ENCODE measurements at regions not wholly inside any gene's neighbourhood (a gene's known extent, or its start where the extent isn't known, plus 50 kb on each side); places are given as distances from the start of the nearest gene placed in this dataset.

DNA sequence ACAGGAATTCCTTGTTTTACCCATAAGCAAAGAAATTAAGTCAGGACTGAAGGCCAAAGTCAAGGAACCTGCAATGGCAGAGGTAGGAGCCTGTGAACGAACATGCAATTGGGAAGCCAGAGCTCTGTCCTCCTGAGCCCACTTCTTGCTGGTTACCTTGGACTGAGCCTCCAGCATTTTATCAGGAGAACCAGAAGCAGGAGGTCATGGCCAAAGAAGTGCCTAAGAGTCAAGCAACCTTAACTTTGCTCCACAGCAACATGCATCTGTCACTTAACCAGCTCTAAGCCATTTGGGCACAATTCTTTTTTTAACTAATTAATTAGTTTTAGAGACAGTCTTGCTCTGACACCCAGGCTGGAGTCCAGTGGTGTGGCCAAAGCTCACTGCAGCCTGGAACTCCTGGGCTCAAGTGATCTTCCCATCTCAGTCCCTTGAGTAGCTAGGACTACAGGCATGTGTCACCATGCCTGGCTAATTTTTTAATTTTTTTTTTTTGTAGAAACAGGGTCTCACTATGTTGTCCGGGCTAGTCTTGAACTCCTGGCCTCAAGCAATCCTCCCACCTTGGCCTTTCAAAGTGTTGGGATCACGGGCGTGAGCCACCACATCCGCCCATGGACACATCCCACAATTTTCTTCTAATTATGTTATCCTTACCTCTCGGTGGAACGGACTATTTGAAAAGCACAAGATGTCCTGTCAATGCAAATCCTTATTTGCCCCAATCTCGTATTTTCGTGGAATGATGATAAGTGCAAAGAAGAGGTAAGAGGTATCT, 334.2 kb downstream of the CD83 start:
- DNase-seq (ENCODE audit: low read depth) = no peak
- in situ Hi-C loops (cut with HindIII; ENCODE audit: low pct_unique_long_range_greater_than_20kb, low sequenced_read_pairs) = no loop called here

DNA sequence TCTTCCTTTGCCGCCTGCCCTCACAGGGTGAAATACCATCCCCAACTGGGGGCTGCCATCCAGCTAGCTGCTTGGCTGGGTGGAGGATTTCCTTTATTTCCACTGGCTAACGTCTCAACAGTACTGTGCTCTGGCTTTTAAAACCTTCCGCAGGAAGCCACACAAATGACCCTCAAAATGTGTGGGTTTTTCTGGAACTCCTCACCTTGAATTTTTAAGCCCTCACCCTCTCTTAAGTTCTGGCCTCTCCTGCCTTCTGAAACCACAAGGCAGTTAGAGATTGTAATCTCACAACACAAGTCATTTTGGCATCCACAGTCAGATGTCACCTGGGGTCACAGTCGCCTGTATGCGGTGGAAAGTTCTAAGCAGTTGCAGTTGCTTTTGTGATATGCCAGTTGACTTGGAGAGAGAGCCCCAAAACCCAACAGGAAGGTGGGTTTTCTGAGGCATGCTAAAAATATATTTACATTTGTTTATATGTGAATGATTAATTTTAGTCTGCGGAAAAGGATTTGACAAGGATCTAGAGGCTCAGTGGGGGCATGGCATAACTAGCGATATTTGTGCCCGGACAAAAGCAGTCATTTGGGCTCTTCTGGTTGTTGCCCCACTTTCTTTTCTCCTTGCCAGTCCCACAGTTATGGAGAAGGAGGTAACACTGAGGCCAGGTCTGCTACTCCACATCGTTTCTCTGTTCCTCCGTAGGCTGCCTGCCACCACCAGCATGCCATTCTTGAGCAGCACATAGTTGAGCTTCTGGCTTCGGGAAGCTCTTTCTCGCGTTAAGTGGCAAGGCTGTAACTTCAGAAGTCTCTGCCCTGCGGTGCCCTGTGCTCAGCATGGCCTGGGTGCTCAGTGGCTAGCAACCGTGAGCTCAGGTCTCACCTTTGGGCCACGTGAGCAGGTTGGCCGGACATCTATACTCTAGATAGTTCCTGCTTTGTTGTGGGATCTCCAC, 335.3 kb downstream of the CD83 start:
- in situ Hi-C loops (cut with HindIII; ENCODE audit: low pct_unique_long_range_greater_than_20kb, low sequenced_read_pairs) = no loop called here
- DNase-seq (ENCODE audit: low read depth) = no peak

DNA sequence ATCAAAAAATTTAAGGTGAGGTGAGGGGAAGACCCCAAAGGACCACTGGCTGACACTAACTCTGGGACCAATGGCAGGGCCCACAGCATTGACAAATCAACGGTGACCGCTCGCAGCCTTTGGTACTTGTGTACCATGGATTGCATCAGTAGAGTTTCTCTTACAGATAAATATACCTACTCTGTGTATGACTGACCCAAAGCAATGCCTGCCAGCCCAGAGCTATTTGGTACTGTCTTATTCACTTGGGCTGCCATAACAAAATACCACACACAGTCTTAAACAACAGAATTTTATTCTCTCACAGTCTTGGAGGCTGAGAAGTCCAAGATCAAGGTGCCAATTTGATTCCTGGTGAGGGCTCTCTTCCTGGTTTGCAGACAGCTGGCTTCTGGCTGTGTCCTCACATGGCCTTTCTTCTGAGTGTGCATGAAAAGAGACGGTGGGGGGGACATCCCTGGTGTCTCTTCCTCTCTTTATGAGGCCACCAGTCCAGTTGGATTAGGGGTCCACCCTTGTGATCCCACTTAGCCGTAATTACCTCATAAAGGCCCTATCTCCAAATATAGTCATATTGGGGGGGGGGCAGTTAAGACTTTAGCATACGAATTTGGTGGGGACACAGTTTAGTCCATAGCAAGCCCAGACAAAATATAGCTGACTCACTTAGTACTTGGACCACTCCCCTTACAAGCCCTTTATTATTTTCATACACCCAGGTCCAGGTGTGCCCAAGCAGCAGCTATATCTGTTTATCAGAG, 336.3 kb downstream of the CD83 start:
- in situ Hi-C loops (cut with HindIII; ENCODE audit: low pct_unique_long_range_greater_than_20kb, low sequenced_read_pairs) = no loop called here
- DNase-seq (ENCODE audit: low read depth) = no peak

DNA sequence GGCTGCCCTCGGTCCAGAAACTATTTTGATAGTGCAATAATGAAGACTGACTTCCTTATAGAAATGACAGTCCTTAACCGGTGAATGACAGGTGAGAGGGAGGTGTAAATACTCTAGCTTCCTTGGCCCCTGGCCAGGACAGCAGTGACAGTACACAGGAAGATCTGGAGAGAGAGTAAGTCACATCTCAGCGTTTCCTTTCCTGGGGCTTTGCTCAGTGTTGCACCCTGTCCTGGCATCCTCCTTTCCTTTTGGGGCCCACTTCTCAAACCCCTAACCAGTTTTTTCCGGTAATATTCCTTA, 336.9 kb downstream of the CD83 start:
- no peak for DNase-seq (ENCODE audit: low read depth)
- in situ Hi-C loops (cut with HindIII; ENCODE audit: low pct_unique_long_range_greater_than_20kb, low sequenced_read_pairs) = no loop called here

DNA sequence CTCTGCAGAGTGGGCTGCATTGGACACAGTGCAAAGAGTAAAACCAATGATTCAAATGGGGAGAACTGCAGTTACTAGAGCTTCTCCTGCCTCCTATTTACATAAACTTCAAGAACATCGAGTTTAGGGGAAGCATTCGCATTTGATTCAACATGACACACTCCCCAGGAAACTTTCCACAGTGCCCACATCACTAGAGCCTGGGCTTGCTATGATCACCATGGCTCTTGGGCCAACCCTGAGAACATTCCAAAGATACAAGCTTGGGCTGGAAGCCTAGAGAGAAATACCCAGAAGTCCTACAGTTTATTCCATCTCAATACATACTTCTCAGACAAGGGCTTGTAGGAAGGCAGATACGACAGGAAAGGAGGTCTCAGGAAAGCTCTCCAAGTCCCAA, 337.9 kb downstream of the CD83 start:
- in situ Hi-C loops (cut with HindIII; ENCODE audit: low pct_unique_long_range_greater_than_20kb, low sequenced_read_pairs) = no loop called here
- DNase-seq (ENCODE audit: low read depth) = no peak

DNA sequence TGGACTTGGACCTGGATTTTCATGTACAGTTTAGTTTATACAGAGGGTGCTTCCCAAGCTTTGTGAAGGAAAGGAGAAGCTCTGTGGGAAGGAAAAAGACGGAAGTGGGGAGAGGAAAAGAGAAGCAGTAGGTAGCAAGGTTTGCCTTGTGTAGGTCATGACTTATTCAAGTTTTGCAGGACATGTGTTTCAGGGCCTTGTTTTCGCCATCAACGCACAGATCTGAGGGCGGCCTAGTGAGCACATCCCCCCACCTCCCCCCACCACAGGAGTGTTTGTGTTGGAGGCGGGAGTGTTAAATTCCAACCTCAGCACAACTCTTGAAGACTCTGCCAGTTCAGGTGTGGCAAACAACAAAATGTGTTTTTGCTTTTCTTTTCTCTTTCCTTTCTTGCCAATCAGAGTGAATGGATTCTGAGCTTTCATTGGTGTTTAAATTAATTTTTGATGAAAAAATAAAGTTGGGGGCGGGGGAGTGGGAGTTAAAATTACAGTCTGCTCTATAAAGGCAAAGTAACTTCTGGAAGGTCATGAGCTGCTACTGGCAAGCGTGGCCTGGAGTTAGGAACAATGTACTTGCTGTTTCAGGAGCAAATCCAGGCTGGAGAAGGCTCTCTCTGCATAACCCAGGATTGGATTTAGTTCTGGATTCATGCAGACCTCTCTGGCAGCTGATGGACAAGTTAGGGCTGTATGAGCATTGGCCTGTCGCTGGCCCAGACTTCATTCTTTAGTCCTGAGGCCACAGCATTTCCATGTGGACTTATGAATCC, 338.5 kb downstream of the CD83 start:
- DNase-seq (ENCODE audit: low read depth) = no peak
- in situ Hi-C loops (cut with HindIII; ENCODE audit: low pct_unique_long_range_greater_than_20kb, low sequenced_read_pairs) = no loop called here

DNA sequence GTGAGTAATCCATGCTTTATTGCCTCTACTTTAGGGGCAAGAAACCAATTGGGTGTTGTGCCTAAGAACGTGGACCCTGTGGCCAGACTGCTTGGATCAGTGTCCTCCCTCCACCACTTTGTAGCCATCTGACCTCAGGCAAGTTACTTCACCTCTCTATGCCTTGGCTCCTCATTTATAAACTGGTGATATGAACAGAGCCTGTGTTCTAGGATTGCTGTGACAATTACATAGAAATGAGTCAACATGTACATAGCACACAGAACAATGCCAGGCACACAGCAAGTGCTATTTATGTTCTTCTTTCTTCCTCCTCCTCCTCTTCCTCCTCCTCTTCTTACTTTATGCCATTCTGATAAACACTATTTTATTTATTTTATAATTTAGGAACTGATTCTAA, 339.4 kb downstream of the CD83 start:
- in situ Hi-C loops (cut with HindIII; ENCODE audit: low pct_unique_long_range_greater_than_20kb, low sequenced_read_pairs) = no loop called here

DNA sequence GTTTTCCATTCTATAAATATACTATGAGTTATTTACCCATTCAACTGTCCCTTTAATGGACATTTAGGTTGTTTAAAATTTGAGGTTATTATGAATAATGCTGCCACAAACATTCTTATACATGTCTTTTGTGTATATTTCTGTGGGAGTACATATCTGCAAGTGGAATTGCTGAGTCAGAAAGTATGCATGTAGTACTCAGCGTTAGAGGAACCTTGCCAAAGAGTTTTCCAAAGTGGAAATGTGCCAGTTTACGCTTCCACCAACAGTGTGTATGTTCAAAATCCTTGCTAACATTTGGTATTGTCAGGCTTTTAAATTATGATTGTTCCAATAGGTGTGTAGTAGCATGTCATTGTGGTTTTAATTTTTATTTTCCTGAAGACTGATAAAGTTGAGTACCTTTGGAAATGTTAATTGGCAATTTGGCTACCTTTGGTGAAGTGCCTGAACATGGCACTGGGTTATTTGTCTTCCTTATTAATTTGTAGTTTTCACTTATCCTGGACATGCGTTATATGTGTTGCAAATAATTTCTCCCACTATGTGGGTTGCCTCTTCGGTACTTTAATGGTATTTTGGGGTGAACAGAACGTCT, 341.2 kb downstream of the CD83 start:
- DNase-seq (ENCODE audit: low read depth) = no peak
- in situ Hi-C loops (cut with HindIII; ENCODE audit: low pct_unique_long_range_greater_than_20kb, low sequenced_read_pairs) = no loop called here

More for the DNA sequence above, 339.4 kb downstream of the CD83 start:
- DNase-seq (ENCODE audit: low read depth) = no peak

DNA sequence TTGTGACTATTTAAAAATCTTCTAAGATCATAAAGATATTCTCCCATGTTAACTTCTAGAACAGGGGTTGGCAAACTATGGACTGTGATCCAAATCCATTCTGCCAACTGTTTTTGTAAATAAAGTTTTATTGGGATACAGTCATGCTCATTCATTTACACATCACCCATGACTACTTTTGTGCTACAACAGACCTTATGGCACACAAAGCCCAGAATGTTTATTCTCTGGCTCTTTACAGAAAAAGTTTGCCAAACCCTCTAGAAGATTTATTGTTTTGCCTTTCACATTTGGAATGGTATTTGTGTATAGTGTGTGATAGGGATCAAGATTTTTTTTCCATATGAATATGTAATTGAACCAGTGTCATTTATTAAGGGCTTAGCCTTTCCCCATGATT, 341.7 kb downstream of the CD83 start:
- DNase-seq (ENCODE audit: low read depth) = no peak

DNA sequence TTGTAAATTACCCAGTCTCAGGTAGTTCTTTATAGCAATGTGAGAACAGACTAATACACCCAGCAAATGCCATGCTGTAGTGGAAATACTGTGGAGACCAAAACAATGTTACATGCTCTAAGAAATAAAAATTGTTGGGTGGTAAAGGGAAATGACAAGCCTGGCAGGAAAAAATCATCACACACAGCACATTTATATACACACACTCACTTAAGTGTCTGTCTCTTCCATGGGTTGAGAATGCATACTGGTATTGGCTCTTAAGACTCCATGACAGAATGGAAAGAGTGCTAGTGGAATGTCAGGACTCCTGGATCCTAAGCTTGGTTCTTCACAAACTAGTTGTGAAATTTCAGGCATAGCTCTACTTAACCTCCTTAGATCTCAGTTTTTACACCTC, 343.0 kb downstream of the CD83 start:
- in situ Hi-C loops (cut with HindIII; ENCODE audit: low pct_unique_long_range_greater_than_20kb, low sequenced_read_pairs) = no loop called here
- no peak for DNase-seq (ENCODE audit: low read depth)

More for the DNA sequence above, 341.7 kb downstream of the CD83 start:
- in situ Hi-C loops (cut with HindIII; ENCODE audit: low pct_unique_long_range_greater_than_20kb, low sequenced_read_pairs) = no loop called here

DNA sequence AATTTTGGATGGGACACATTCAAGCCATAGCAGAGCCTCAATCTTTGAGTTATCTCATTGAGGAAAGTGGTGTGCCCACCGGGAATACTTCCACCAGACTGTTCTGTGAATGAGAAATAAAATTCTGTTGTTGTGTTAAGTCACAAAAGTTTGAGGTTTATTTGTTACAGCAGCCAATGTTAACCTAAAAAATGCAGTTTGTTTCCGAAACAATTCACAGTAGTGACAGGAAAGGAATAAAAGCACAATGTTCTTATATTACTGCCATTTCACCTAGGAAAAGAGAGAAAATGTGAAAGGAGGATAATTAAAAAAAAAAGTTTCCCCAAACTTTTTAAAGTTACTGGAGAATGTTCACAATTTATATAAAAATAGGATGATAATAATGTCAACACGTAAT, 344.6 kb downstream of the CD83 start:
- DNase-seq (ENCODE audit: low read depth) = no peak
- in situ Hi-C loops (cut with HindIII; ENCODE audit: low pct_unique_long_range_greater_than_20kb, low sequenced_read_pairs) = no loop called here

DNA sequence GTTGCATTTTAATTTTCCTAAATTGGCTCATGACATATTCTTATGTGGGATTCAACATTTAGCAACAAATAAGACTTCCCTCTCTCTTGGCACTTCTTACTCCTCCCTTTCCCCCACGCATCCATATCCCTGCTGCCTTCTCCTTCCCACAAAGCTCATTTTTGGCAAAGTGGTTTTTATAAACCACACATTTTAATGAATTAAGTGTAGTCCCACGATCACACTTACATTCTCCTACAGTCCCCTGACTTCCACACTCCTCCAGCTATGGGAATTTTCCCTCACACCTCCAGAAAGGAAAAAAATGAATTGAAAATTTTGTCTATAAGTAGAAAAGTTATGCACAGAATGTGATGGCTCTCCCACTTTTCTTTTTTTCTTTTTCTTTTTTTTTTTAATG, 345.0 kb downstream of the CD83 start:
- no peak for DNase-seq (ENCODE audit: low read depth)
- in situ Hi-C loops (cut with HindIII; ENCODE audit: low pct_unique_long_range_greater_than_20kb, low sequenced_read_pairs) = no loop called here

DNA sequence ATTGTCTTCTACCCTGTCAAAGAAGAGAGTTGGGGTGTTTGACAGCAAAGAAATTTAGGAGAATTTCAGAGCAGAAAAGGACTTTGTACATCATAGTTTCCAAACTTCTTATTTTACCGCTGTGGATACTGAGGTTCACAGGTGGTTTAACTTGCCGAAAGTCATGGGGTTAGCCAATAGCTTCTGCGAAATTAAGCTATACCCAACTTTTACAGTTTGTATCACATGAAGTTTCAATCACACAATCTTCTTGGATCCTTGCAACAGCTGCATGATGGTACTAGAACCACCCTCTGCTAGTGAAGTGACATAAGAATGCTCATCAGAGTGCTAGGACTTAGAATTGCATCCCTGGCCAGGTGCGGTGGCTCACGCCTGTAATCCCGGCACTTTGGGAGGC, 345.5 kb downstream of the CD83 start:
- no peak for DNase-seq (ENCODE audit: low read depth)
- in situ Hi-C loops (cut with HindIII; ENCODE audit: low pct_unique_long_range_greater_than_20kb, low sequenced_read_pairs) = no loop called here

DNA sequence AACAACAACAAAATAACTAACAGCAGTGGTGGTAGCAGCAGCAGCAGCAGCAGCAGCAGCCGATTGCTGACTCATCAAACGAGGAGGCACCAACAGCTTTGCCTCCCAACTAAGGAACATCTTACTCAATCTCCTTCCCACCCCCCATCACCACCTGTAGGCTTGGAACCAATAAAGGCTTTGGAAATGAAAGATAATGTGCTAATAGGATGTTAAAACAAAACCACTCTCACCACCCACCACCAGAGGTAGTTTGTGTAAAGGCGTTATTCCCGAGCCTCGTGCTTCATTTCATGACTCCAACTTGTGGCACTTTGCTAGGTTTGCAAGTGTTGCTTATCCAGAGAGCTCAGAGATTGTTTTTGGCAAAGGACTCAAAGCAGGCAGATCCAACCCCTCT, 346.5 kb downstream of the CD83 start:
- in situ Hi-C loops (cut with HindIII; ENCODE audit: low pct_unique_long_range_greater_than_20kb, low sequenced_read_pairs) = no loop called here
- DNase-seq (ENCODE audit: low read depth) = no peak

DNA sequence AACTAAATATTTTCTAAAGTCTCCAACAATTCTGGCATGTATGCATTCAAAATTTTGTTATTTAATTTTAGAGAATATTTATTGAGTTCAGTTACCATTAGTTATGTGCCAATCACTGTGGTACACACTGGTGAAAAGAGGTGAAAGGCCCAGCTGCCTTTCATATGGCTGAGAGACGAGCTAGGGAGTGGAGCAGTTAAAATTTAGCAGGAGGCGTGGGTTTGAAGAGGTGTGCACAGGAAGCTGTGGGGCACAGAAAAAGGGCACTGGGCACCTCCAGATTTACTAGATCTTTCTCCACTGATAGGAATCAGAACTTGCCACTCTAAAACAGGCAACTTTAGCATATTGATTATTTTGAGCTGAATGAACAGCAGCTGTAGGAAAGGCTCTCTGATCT, 347.1 kb downstream of the CD83 start:
- in situ Hi-C loops (cut with HindIII; ENCODE audit: low pct_unique_long_range_greater_than_20kb, low sequenced_read_pairs) = no loop called here
- DNase-seq (ENCODE audit: low read depth) = no peak

DNA sequence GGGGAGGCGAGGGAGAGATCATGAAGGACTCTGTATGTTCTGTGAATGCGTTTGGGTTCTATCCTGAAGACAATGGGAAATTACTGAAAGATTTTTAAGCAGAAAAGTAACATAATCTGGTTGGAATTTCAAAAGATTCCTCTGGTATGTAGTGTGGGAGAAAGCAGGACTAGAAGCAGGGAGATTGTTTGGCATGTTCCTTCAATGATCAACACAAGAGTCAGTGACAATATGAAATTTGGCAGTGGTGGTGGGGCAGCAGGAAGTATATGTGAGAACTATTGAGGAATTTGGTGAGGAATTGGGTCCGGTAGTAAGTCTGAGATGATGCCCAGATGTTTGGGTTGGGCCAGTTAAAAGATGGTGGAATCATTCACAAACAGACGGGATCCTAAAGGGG, 348.7 kb downstream of the CD83 start:
- in situ Hi-C loops (cut with HindIII; ENCODE audit: low pct_unique_long_range_greater_than_20kb, low sequenced_read_pairs) = no loop called here
- no peak for DNase-seq (ENCODE audit: low read depth)

DNA sequence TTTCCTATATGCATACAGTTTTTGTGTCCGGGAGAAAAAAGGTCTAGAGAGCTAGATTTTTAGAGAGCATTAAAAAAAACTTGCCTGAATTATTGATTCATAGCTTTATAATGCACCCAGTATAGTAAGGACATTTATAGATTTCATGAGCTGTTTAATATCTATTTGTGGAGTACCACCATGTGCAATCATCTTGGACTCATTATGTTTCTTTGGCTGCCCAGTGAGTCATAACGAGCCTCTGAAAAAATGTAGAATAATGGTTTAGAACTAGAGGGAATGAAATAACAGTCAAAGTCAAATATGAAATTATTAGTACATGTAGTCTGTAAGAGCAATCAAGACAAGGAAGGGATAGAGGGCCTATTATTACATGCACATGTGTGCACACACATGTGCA, 350.0 kb downstream of the CD83 start:
- in situ Hi-C loops (cut with HindIII; ENCODE audit: low pct_unique_long_range_greater_than_20kb, low sequenced_read_pairs) = no loop called here
- no peak for DNase-seq (ENCODE audit: low read depth)

Data from Caki2 (cell line).